ENCODE measurements at regions not wholly inside any gene's neighbourhood (a gene's known extent, or its start where the extent isn't known, plus 50 kb on each side); places are given as distances from the start of the nearest gene placed in this dataset.

- no peak for TF ChIP-seq CTCF (IDR thresholded peaks at IDR 0.05)
- ATAC-seq (ENCODE audit: low FRiP score): no peak
- no peak for DNase-seq (ENCODE audit: low spot score)
These were observed 154.2 kb upstream of the FAM9B start for GRCh38 chrX:9188117-9188516.

DNA sequence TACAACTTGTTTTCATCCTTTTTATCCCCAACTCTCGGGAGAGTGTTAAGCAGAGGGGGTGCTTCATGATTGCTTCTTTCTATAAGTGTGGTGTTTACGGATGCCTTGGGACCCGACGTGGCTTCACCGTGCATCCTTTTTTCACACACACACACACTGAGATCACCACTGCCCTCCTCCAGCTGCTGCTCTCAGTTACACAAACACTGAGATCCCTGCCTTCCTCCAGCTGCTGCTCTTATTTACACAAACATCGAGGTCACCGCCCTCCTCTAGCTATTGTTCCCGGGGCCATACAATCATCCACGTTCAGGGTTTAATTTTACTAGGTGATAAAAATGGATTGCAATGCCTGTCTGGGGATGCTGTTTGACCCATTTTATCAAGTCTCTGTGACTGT, 155.4 kb upstream of the FAM9B start:
- DNase-seq (ENCODE audit: low spot score) (no peak), ATAC-seq (ENCODE audit: low FRiP score) (no peak)
- no peak for TF ChIP-seq CTCF (IDR thresholded peaks at IDR 0.05)

- no peak for TF ChIP-seq CTCF (IDR thresholded peaks at IDR 0.05)
- ATAC-seq (ENCODE audit: low FRiP score) (no peak), DNase-seq (ENCODE audit: low spot score) (no peak)
These were observed 157.5 kb upstream of the FAM9B start for GRCh38 chrX:9191392-9191791.

DNA sequence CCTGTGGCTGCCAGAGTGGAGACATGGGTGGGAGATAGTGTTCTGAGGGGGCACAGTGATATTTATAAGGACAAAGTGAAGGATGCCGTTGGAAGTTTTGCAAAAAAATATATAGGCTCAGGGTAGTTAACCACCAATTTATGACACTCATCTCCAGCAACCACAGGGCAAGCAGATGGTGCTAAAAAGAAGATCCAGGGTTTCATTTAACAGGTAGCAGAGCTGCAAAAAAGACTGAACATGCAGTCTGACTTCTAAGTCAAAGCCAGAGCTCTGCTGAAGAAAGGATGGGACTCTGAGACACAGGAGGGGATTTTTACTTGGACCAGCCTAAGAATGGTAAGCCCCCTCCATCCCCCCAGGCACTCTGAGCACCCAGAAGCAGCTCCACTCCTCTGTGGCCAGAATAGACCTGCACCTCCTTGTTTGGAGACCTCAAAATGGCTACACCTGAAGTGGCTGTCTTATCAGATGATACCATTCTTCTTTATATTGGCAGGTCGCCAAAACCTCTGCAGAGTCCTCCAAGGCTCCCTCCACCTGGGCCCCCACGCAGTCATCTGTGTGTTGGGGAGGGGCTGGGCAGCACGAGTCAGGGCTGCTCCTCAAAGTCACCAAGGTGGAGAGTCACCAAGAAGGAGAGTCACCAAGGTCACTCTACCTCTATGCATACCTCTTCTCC, 161.4 kb upstream of the FAM9B start:
- DNase-seq (ENCODE audit: low spot score): no peak
- no peak for TF ChIP-seq CTCF (IDR thresholded peaks at IDR 0.05)
- no peak for ATAC-seq (ENCODE audit: low FRiP score)

DNA sequence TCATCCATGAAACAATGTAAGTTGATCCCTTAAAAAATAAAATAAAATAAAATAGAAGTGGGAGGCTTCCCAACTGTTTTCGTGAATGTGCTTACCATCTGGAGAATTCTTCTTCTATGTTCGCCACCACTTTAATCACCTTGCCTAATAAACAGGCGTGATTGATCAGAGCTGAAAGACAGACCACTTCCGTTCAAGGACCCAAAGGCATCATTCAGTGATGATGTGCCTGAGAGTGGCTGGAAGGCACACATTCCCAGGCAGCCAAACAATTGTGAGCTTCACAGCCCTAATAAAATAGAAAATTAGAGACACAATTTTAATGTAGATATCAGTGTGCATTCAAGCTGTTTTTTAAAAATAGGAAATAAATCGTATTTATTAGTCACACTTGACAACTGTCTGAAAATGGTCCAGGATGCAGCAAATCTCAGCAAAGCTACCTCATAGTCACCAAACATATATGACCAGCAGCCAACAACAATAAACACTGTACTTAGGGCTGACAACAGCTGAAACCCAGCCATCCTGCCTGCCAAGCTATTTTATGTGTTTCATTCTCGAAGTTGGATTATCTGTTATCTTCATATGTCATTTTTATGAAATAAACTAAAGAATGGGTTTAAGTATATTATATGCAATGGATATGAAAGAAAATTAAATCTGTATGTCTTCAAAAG, 163.2 kb upstream of the FAM9B start:
- no peak for ATAC-seq (ENCODE audit: low FRiP score)
- TF ChIP-seq CTCF (IDR thresholded peaks at IDR 0.05): no peak
- no peak for DNase-seq (ENCODE audit: low spot score)

DNA sequence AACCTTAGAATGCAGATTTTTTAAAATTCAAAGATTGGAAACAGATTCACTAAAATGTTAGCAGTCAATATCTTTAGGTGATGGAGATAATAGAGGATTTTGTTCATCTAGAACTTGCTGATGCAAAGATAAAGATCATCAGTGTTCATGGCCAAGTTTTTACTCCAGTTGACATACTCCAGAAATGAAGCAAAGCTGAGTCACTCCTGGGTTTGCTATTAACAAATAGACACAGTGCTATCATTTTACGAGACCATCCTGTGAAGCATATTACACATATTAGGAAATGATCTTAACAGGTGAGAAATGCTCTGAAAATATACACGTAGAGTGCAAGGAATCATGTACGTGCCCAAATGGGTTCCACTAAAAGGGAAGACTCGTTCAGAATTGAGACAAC, 170.6 kb upstream of the FAM9B start:
- no peak for TF ChIP-seq CTCF (IDR thresholded peaks at IDR 0.05)
- DNase-seq (ENCODE audit: low spot score): no peak
- ATAC-seq (ENCODE audit: low FRiP score): no peak
